HG03095 (cell line): ENCODE measurements at regions not wholly inside any gene's neighbourhood (a gene's known extent, or its start where the extent isn't known, plus 50 kb on each side); places are given as distances from the start of the nearest gene placed in this dataset.
"Not testable (repeated sequence)": the region's sequence is repeated elsewhere in the genome, so short reads cannot be mapped to it uniquely, and the experiment has no call there.

ENCODE experiments used
- ATAC-seq: cut with Tn5 transposase; IDR thresholded peaks from one replicate; pipeline ENCODE4 v1.9.1; 2021; ENCODE audit warnings: moderate library complexity; ENCODE audit not compliant: unreplicated experiment

- no peak for ATAC-seq
Observed at GRCh38 chr5:89320421-89321277, 437.7 kb upstream of the MEF2C start.

- ATAC-seq: not testable (repeated sequence)
Observed at GRCh38 chr5:89317838-89318237, 434.9 kb upstream of the MEF2C start.

GRCh38 chr5:89315286-89316100 is 432.5 kb upstream of the MEF2C start:
- no peak for ATAC-seq

- ATAC-seq: peak; percentile 97
Observed at GRCh38 chr5:89313804-89314588, 431.0 kb upstream of the MEF2C start.

GRCh38 chr5:89313044-89313443 is 430.1 kb upstream of the MEF2C start:
- ATAC-seq: no peak

- ATAC-seq: no peak
Observed at GRCh38 chr5:89309268-89309667, 426.3 kb upstream of the MEF2C start.

- ATAC-seq: peak; percentile 96
Observed at GRCh38 chr5:89308606-89309040, 425.6 kb upstream of the MEF2C start.

GRCh38 chr5:89307972-89308371 is 425.0 kb upstream of the MEF2C start:
- ATAC-seq: no peak

GRCh38 chr5:89307141-89307540 is 424.2 kb upstream of the MEF2C start:
- not testable (repeated sequence) for ATAC-seq

GRCh38 chr5:89303033-89303480 is 420.1 kb upstream of the MEF2C start:
- peak; percentile 49 for ATAC-seq

- no peak for ATAC-seq
Observed at GRCh38 chr5:89302102-89302891, 419.3 kb upstream of the MEF2C start.

GRCh38 chr5:89301321-89302025 is 418.5 kb upstream of the MEF2C start:
- peak; percentile 74 for ATAC-seq

- ATAC-seq: no peak
Observed at GRCh38 chr5:89300426-89300970, 417.5 kb upstream of the MEF2C start.

GRCh38 chr5:89299998-89300397 is 417.0 kb upstream of the MEF2C start:
- no peak for ATAC-seq

- ATAC-seq: no peak
Observed at GRCh38 chr5:89297066-89297465, 414.1 kb upstream of the MEF2C start.

GRCh38 chr5:89293810-89294209 is 410.8 kb upstream of the MEF2C start:
- no peak for ATAC-seq

GRCh38 chr5:89292487-89292886 is 409.5 kb upstream of the MEF2C start:
- no peak for ATAC-seq

GRCh38 chr5:89289604-89290003 is 406.6 kb upstream of the MEF2C start:
- ATAC-seq: no peak

GRCh38 chr5:89287964-89288363 is 405.0 kb upstream of the MEF2C start:
- ATAC-seq: no peak
